HG02970 (cell line): ENCODE measurements at regions not wholly inside any gene's neighbourhood (a gene's known extent, or its start where the extent isn't known, plus 50 kb on each side); places are given as distances from the start of the nearest gene placed in this dataset.
"Not testable (repeated sequence)": the region's sequence is repeated elsewhere in the genome, so short reads cannot be mapped to it uniquely, and the experiment has no call there.

ENCODE experiments used
- ATAC-seq: cut with Tn5 transposase; IDR thresholded peaks from one replicate; pipeline ENCODE4 v1.9.1; 2021; ENCODE audit warnings: mild to moderate bottlenecking, moderate library complexity, moderate number of reproducible peaks; ENCODE audit not compliant: unreplicated experiment, low FRiP score

DNA sequence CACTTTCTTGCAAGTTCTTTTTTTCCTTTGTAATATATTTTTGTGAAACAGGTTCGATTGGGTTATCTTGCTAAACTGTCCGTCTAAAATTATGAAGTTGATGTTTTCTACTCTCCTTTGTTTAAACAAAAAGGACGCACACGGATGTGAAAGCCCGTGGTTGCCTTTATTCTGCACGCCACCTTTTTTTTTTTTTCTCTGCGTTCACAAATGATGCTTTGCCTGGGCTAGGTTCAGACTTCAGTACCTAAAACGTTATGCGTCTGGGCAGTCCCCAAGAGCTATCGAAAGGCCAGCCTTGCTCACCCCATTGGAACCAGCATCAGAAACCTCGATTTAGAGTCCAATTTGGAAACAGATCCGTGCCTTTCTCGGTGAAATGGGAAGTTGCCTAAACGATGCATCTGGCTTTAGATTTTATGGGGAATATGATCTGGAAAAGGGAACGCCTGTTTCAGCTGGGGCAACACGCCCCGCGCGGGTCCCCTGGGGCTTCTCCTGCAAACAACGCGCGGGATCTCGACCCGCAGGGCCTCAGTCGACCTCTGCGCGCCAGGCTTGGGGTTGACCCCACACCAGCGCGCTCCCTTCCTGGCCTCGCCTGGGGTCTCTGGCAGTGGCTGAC lies 113.9 kb downstream of the KCNRG start:
- ATAC-seq, result no peak

- ATAC-seq, result no peak
Observed at GRCh38 chr13:50129706-50130122, 114.5 kb downstream of the KCNRG start.

GRCh38 chr13:50130123-50130946 lies 115.1 kb downstream of the KCNRG start:
- ATAC-seq, result no peak

GRCh38 chr13:50131920-50132903 lies 117.0 kb downstream of the KCNRG start:
- no peak for ATAC-seq

GRCh38 chr13:50132904-50133357 lies 117.7 kb downstream of the KCNRG start:
- ATAC-seq, result no peak

DNA sequence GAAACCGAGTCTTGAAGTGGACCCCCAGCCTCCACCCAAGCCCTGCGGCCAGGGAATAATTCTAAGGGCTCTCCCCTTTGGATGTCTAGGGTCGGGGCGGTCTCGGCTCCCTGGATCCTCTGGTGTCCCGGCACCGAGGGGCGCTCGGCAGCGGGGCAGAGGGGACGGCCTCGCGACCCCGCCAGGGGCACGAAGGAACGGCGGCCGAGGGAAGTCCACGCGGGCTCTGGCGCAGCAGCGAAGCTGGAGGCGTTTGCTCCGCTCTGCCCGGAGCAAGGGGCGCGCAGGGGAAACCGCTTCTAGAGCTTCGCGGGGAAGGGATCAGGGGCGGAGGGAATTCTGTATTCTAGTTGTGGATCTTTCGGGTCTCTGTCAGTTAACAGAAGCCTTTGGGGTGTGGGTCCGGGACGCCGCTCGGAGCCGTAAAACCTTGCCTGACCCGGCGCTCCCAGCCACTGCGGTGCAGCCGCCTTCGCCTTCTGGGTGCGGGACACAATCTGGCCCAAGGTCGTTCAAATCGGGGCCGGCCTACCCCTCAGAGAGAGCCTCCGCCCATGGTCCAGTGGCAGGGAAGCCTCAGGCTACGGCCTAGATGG lies 118.2 kb downstream of the KCNRG start:
- ATAC-seq, result no peak

DNA sequence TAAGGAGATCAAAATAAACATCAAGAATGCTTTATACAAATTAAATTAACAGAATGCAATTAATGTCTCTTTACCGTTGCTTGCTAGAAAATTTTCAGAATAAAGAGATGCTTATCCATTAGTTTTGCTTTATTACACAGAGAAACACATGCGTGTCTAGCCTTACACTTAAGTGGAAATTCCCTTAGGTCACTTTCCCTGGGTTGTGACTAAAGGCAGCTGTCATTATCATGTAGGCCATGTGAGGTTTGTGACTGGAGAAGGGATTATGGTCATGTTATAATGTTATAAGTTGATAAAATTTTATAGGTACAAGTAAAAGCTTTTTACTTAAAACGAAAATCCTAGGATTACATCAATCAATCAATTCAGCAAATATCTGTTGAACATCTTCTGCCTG lies 121.0 kb downstream of the KCNRG start:
- ATAC-seq, result no peak

DNA sequence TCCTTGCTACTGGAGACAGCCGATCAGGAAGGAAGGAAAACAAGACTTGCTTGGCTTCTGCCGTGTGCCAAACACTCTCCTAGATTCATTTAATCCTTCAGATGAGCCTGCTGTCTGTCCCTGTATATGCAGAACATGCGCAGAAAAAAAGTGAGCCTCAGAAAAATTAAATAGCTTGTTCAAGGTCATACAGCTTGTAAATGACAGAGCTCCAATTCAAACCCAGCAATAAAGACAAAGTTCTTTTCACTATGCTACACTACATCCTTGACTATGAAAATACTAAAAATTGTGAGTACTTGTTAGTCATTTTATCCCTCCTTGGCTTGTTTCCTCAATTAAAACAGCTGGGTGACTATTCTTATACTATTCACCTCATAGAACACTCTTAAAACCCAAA lies 121.4 kb downstream of the KCNRG start:
- no peak for ATAC-seq

DNA sequence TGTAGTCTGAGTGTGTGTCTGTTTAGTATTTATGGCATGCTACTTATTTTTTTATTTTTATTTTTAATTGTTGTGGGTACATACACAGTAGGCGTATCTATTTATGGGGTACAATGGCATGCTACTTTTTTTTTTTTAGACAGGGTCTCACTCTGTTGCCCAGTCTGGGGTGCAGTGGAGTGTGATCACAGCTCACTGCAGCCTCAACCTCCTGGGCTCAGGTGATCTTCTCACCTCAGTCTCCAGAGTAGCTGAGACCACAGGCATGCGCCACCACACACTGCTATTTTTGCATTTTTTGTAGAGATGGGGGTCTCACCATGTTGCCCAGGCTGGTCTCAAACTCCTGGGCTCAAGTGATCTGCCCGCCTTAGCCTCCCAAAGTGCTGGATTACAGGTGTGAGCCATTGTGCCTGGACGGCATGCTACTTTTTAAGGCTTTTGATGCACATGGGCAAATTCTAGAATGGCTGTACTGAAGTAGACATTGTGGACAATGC lies 124.2 kb downstream of the KCNRG start:
- not testable (repeated sequence) for ATAC-seq

GRCh38 chr13:50140153-50140552 lies 124.9 kb downstream of the KCNRG start:
- no peak for ATAC-seq

GRCh38 chr13:50140581-50141374 lies 125.5 kb downstream of the KCNRG start:
- ATAC-seq, result no peak

GRCh38 chr13:50141375-50141975 lies 126.2 kb downstream of the KCNRG start:
- no peak for ATAC-seq

GRCh38 chr13:50144246-50145160 lies 129.3 kb downstream of the KCNRG start:
- no peak for ATAC-seq

DNA sequence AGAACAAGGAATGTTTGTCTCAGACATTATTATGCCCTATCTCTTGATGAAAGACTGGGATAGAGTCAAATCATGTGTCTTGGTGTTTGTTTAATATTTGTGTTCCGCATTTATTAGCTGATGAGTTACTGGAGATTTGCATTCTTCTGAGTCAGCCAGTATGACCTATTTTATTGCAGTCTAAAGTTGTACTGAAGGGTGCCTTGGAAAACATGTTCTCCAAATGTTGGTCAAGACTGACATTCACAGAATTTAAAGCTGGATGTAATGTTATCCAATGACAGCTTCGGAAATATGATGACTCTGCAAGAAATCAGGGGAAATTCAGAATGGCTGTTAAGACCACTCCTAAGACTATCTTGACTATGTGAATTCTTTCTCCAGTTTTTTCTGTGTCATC lies 134.0 kb downstream of the KCNRG start:
- no peak for ATAC-seq

DNA sequence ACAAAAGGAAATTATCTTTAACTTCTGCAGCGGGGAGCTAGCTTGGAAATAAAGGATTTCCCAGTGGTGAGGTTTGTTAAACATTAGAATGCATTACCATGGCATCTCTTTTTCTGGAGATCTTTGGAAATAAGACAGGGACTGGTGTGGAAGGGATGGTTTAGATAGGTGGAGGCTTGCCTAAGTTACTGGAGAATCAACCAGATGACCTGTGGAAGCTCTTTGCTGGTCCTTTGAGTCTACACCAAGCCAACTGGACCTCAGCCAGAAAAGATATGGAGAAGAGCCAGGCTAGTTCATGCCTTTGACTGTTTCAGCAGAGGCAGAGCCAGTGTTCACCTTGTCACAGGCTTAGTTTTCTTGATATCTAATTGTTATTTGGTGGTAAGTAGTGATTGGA lies 134.7 kb downstream of the KCNRG start:
- no peak for ATAC-seq

DNA sequence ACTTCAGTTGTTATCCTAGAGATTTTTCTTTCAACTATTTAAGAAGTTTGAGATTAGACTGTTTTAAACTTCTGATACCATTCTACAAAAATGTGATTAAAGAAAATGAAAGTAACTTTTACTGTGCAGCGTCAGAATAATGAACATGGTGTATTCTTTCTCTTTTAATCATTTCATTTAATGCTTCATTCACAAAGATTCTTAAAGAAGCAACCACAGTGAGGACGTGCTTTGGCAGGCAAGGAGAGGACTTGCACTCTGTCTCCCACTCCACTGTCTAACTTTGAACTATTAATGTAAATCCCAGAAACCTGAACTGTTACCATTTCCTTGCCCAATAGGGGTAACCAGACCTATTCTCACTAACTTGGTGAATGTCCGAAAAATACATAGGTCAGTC lies 137.0 kb downstream of the KCNRG start:
- no peak for ATAC-seq

DNA sequence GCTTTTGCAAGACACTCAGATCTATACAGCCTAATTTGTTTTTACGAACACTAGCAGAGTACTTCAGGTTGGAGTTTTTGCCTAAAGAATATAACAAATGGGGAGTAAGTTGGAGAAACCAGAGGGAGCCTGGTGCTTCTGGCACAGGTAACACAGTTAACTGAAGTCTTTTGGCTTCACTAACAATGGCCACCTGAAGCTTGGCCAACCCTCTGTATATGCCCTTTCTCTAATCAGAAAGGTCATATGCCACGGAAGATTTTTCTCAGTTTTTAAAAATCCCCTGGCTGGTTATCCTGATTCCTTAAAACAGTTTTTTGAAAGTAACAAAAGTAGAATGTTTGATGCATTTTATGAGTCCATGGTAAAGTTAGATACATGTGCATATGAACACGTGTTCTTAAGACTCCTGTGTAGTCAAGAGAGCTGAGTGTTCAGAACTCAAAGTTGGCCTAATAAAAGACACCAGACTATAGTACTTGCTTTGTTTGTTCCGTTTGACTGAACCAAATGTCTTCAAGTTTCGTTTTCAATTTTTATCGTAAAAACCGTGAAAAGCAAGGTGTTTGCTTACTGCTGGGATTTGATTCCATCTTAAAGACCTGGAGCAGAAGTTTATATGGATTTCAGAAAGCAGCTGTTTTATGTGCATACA lies 137.5 kb downstream of the KCNRG start:
- no peak for ATAC-seq

- ATAC-seq, result no peak
Observed at GRCh38 chr13:50153401-50153800, 138.2 kb downstream of the KCNRG start.
